ENCODE measurements at regions not wholly inside any gene's neighbourhood (a gene's known extent, or its start where the extent isn't known, plus 50 kb on each side); places are given as distances from the start of the nearest gene placed in this dataset.
A peak's percentile ranks its signal among the peaks of the same experiment; 100 is the strongest.
"Not testable (repeated sequence)": the region's sequence is repeated elsewhere in the genome, so short reads cannot be mapped to it uniquely, and the experiment has no call there.

DNA sequence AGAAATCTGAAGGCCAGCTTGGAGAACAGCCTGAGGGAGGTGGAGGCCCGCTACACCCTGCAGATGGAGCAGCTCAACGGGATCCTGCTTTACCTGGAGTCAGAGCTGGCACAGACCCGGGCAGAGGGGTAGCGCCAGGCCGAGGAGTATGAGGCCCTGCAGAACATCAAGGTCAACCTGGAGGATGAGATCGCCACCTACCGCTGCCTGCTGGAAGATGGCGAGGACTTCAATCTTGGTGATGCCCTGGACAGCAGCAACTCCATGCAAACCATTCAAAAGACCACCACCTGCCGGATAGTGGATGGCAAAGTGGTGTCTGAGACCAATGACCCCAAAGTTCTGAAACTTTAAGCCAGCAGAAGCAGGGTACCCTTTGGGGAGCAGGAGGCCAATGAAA lies 318.4 kb downstream of the ZFHX3 start:
- DNase-seq, result not testable (repeated sequence)

DNA sequence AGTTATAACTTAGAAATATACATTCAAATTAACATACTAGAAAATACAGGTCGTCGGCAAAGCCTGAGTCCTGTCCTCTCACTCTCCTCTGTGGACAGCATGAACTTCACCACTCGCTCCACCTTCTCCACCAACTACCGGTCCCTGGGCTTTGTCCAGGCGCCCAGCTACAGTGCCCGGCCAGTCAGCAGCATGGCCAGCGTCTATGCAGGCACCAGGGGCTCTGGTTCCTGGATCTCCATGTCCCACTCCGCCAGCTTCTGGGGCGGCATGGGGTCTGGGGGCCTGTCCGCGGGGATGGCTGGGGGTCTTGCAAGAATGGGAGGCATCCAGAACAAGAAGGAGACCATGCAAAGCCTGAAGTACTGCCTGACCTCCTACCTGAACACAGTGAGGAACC lies 319.4 kb downstream of the ZFHX3 start:
- DNase-seq, result no peak

DNA sequence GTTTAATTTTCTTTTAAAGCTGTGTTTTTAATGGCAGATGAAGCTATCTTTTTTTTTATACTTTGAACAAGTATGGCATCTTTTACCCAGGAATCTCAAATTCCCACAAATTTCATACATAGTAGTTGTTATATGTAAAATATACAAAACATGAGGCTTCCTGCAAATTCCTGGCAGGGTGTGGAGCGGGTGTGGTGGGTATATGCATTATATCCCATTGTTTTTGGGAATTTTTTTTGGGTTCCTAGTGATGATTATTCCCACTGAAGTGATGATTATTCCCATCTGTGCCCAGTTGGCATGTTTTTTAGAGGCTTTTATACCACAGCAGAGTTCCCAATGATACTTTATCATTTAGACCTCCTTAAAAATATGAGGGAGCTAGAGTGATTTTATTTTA lies 320.4 kb downstream of the ZFHX3 start:
- no peak for DNase-seq

DNA sequence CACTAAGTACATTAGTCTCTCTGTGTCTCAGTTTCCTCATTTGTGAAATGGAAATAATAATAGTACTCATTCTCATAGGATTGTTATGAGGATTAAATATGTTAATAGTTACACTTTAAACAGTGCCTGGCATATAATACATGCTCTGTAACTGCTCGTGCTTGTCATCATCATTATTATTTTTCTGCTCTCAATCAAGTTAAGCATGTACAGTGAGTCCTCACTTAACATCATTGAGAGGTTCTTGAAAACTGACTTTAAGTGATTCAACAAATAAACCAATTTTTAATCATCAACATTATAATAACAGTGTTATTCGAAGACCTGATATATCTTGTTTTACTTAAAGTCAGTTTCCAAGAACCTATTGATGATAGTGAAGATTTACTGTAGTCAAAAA lies 322.3 kb downstream of the ZFHX3 start:
- no peak for DNase-seq

DNA sequence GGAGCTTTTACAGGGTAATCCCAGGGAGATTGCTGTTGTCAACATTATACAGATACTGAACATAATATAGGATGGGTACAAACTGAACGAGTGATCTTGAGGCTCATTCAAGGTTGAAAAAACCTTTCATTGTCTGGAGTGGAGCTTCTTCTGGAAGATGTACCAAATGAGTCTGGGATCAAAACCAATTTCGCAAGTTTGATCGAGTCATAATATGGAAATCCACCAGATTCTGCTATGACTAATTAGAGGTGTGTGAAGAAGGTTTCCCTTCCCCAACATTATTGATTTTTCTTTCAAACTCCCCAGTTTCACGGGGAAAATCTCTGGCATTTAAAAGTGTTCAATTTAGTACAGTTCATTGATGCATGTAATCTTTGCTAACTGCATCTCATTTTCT lies 324.1 kb downstream of the ZFHX3 start:
- DNase-seq, result peak; percentile 61

DNA sequence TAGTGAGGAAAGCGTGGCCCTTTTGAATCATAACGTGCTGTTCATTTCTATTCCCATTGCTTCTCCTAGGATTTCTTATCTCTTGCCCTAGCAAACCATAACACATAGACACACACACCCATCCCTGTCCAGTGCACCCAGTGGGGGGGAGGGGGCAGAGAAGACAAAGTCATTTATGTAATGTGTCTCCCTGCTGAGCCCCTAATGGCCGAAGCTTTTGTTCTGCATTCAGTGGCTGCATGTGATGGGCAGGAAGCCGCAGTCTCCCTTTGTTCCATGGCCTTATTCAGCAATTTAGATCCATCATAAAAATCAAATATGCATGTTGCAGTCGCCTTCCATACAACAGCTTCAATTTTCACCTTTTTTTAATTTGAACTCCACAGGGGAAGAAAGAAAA lies 325.4 kb downstream of the ZFHX3 start:
- no peak for DNase-seq

DNA sequence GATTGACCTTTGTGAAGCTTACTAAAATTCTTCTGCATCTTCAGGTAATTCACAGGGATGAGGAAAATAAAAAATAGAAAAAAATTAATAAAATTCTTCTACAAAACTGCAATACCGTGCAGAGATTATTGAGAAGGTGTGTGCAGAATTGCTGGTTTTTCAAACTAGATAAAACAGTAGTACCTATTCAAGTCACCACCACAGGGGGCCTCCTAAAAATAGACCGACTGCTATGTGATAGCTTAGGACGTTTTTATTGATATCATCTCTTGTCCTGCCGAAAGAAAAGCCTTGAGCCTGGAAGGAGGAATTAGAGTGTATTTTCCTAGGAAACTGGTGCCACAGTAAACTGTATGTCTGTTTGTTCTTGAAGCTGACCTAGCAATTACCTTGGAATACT lies 325.9 kb downstream of the ZFHX3 start:
- DNase-seq, result no peak

DNA sequence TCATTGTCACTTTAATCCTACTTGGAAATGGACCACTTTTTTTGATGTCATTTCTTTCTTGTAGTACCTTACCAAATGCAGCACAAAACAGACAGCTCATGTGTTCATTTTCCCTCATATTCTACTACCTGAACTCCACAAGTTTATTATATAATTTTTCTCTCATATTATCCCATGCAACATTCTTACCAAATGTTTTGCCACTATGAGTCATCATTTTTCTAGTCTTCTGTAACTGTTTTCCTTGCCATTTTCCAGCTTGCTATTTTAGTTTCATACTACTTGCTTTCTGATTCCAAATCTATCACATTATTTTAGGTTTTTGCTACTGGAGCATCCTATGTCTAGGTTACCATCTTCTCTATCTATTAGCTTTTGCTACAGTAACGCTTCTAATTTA lies 332.7 kb downstream of the ZFHX3 start:
- peak; percentile 17 for DNase-seq

DNA sequence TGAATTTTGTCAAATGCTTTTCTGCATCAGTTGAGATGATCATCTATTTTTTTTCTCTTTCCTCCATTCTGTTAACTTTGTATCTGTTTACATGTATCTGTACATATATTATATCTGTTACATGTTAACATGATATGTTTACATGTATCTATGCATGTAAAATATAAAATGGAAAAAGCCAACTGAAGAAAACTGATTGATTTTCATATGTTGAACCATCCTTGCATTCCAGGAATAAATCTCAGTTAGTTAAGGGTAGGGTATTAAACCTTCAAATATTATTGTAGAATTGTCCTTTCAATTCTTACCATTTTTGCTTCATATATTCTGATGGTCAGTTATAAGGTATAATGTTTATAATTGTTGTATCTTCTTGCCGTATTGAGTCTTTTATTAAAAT lies 336.1 kb downstream of the ZFHX3 start:
- DNase-seq, result no peak

DNA sequence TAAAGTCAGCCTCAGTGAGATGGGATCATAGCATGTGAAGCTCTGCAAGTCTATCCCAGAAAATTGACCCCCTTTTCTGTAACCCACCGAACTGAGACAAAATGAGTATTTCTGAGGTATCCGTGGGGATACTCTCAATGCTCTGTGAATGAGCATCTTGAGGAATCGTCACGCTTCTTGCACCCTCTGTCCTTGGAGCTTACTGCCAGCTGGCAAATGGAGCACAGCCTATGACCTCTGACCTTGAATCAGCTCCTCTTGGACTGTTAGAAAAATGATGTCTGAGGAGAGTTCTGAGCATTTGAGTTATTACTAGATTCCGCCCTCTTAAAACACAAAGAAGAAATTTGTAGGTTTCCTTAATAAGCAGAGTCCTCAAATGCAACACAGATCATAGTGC lies 342.1 kb downstream of the ZFHX3 start:
- no peak for DNase-seq

DNA sequence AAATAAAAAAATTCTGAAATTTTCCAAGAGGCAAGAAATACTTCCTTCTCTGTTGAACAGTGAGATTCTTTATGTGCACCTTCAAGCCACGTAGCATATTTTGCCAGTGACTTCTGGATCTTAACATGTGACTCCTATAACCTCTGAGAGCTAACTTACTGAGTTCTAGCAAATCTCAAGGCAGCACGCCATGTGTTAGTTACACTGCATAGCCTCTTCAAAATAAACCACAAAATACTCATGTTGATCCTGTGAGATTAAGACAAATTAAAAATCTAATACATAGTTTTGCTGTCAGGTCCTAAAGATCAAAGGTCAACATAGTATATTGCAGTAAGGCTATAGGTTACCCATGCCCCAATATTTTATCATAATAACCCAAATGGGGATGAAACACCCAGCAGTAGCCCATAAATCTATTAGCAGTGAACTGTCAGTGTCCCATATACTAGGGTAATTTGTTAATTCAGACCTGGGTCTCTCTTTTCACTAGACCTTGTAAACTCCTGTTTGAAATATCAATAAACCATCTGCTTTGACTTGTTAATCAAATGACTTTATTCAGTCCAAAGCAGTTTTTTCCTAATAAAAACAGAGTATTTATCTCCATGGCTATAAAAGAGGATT lies 343.1 kb downstream of the ZFHX3 start:
- no peak for DNase-seq

DNA sequence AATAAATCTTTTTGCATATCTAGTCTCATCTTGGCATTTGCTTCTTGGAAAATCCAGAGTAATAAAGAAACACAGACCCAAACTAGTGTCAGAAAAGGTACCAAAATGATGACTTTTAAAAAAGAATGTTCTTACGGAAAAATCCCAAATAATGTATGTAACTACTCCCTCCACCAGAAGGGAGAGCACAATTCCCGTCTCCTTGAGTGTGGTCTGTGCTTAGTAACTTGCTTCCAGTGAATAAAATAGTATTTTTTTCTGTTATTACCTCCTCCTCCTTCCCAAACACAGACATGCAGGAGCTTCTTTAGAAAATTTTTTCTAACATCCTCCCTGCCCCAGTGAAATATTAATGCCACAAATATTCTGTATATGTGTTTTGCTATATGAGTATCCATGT lies 358.1 kb downstream of the ZFHX3 start:
- no peak for DNase-seq

DNA sequence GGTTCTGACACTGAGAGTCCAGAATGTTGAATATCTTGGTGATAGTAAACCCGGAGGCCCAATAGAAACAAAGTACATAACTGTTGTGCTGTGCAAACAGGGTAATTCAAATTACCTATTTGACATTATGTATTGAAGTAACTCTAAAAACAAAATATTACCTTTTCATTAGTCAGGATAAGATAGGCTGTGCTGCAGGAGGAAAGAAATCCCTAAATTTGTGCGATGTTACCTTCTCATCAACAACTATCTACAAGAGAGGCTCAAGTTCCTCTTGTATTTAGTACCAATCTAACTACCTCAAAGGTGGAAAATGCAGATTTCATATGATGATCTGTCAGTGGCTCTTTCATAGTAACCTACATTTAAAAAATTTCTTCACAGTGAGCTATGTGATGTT lies 367.2 kb downstream of the ZFHX3 start:
- DNase-seq, result no peak

DNA sequence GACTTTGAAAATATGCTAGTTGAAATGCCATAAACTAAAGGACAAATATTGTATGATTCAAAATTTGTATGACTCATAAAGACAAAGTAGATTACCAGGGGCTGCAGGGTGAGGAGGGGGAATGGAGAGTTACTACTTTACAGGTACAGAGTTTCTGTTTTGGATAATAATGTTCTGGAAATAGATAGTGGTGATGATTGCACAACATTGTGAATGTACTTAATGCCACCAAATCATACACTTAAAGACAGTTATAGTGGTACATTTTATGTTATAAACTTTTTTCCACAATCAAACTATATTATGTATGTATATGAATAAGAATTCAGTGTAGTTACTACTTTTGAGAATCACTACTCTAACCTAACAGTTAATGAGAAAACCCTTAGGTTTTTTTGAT lies 368.1 kb downstream of the ZFHX3 start:
- no peak for DNase-seq

DNA sequence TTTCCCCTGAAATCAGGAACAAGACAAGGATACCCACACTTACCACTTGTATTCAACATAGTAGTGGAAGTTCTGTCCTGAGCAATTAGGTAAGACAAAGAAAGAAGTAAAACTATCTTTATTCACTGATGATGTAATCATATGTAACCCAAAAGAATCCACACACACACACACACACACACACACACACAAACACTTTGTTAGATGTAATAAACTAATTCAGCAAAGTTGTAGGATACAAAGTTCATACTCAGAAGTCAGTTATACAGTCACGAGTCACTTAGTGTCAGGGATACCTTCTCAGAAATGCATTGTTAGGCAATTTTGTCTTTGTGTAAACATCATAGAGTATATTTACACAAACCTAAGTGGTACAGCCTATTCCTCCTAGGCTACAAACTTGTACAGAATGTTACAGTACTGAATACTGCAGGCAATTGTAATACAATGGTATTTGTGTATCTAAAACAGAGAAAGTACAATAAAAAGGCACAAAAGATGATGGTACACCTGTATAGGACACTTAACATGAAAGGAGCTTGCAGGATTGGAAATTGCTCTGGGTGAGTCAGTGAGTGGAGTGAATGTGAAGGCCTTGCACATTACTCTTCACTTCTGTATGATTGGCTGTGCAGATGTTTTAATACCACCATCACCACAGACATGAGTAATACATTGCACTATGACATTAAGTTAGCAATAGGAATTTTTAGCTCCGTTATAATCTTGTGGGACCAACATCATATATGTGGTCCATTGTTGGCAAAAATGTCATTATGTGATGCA lies 370.1 kb downstream of the ZFHX3 start:
- peak; percentile 70 for DNase-seq

DNA sequence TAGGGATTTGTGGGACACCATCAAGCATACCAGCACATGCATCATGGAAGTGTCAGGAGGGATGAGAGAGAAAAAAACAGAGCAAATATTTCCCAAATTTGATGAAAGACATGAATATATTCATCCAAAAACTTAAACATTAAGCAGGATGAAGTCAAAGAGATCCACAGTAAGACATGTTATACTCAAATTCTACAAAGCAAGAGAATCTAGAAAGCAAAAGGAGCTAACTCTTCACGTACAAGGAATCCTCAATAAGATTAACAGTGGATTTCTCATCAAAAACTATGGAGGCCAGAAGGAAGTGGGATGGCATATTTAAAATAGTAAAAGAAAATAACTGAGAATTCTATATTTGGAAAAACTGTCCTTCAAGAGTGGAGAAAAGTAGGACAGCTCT lies 374.8 kb downstream of the ZFHX3 start:
- no peak for DNase-seq

DNA sequence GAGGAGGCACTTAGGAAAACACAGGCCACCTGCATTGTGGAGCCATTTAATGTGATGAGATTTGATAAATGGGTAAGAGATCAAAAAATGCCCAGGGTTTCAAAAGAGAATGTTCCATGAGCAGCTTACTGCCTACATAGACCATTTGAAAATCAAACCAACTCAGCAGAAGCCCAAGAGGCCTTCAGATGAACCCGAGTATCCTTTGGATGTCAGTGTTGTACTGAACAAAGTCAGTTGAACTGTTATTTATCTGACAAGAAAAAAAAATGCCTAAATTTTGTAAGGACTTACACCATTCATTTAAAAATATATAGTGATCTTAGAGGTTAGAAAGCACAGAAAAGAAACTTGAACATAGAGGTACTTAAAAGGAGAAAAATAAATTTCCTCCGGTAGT lies 381.7 kb downstream of the ZFHX3 start:
- DNase-seq, result peak; percentile 25

DNA sequence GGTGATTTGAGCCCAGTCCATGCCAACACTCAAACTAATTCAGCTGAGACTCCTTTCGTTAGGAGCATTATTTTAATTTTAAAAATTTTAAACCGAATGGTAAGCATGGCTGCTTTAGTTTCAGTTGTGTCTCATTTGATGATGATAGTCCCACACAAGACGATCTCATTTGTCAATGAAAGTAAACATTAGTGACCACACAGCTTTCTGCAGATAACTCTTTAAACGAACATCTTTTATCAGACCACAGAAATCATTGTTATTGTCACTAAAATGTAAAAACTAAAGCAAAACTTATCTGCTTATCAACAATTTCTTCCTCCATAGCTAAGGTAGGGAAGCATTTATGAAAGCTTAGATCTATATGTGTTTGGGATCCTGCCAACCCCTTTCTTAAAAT lies 382.2 kb downstream of the ZFHX3 start:
- no peak for DNase-seq

DNA sequence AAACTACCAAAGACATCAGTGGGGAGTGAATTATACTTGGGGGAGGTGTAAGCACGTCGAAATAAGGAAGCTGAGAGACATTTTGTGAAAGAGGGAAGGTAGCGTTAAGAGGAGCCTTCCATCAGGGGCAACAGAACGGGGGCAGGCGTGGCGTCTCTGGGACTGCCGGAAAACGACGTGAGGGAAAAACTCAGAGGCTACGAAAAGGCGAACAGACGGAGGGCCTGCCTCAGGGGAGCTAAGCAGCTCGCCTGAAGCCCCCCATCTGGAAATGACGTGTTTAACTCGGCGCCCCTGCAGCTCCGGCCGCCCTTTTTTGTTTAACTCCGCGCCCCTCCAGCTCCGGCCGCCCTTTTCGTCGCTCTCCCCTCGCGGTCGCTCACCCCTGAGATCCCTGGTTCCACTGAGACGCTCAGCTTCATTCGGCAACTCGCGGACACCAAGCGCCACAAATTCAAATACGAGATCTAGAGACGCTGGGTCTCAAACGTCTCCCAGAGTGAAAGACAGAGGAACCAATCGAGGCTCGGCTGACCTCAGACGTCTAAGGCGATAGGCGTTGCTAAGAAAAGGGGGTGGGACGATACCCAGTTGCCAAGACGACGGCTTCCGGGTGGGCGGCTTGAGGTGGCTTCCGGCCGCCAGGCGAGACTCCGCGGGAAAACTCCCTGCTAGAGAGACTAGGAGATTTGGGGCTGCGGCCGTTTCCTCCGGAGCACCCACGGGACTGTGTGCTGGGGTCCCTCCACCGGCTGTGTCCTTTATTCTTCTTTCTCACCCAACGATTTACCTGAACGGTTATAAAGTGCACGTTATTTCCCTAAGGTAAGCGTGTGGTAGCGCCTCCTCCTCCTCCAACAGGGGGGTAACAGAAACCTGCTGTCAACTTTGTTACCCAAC lies 383.2 kb downstream of the ZFHX3 start:
- DNase-seq, result peak; percentile 99

DNA sequence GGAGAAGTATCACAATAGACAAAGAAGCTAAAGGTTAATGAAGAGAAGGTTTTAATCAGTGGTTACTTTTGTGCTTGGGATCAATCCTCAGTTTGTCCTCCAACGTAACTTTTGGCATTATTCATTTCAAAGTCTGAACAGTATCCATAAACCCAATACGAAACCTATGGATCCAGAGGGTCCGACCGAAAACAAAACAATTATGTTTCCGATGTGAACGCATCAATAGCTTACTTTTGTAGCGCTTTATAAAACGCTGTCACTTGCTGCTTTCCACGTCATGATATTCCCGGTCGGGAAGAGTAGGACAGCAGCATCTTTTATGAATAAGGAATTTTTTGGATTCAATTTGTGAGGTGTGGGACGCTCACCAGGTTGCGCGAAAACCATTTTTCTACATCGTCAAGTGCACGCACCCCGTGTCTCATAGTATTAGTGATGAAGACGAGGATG lies 383.8 kb downstream of the ZFHX3 start:
- DNase-seq, result no peak

DNA sequence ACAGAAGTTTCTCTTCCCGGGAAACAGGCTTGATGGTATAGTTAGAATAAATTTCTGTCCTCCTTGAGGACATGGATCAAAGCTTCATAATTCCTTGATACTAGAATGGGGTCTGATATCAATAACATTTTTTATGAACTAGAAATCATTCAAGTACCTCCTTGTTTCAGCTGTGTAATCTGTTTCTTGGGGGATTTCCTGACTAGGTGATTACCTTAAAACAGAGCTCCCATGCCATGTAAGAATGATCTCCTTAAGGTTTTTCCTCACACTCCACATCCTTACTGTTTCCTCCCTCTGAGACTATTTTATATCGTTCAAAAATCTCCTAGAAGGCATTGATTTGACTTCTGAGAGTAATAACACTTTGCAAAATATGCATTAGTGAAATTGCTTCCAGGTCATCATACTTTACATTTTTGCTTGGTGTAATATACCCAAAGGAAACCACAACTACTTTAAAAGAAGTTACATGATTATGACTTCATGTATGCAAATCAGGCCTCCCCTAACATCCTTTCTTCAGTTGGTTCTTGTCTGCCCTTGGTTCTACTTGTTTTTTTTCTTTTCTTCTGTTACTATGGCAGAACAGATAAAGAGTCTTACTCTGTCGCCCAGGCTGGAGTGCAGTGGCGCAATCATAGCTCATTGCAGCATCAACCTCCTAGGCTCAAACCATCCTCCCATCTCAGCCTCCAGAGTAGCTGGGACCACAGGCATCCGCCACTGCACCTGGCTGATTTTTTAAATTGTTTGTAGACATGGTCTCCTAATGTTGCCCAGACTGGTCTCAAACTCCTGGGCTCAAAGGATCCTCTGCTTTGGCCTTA lies 388.8 kb downstream of the ZFHX3 start:
- DNase-seq, result peak; percentile 64

DNA sequence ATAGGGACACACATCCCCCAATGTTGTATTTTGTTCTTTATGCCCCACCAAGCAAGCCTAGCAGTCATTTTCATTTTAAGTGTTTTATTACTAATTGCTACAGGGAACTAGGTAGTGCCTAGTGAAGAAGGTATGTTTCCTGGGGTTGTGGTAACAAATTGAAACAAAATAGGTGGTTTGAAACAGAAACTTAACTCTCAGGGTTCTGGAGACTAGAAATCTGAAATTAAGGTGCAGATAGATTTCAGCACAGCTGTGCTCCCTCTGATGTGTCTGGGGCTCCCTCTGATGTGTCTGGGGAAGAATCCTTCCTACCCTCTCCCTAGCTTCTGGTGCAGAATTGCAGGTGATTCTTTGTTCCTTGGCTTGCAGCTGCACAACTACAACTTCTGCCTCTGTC lies 390.1 kb downstream of the ZFHX3 start:
- no peak for DNase-seq

DNA sequence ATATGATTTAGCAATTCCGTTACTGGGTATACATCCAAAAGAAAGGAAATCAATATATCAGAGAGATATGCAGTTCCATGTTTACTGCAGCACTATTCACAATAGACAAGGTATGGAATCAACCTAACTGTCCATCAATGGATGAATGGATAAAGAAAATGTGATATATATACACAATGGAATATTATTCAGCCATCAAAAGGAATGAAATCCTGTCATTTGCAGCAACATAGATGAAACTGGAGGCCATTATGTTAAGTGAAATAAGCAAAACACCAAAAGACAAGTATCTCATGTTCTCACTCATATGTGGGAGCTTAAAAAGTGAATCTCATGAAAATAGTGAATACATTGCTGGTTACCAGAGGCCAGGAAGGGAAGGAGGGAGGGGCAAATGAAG lies 390.8 kb downstream of the ZFHX3 start:
- no peak for DNase-seq
